ENCODE measurements at regions not wholly inside any gene's neighbourhood (a gene's known extent, or its start where the extent isn't known, plus 50 kb on each side); places are given as distances from the start of the nearest gene placed in this dataset.
A peak's percentile ranks its signal among the peaks of the same experiment; 100 is the strongest.

- no peak overlapping the region for H3K4me3 ChIP-seq (replicated peaks in 1 of 2; ENCODE audit: low read depth in 2 of 2, low read length in 2 of 2)
- TF ChIP-seq, protein P1, sequence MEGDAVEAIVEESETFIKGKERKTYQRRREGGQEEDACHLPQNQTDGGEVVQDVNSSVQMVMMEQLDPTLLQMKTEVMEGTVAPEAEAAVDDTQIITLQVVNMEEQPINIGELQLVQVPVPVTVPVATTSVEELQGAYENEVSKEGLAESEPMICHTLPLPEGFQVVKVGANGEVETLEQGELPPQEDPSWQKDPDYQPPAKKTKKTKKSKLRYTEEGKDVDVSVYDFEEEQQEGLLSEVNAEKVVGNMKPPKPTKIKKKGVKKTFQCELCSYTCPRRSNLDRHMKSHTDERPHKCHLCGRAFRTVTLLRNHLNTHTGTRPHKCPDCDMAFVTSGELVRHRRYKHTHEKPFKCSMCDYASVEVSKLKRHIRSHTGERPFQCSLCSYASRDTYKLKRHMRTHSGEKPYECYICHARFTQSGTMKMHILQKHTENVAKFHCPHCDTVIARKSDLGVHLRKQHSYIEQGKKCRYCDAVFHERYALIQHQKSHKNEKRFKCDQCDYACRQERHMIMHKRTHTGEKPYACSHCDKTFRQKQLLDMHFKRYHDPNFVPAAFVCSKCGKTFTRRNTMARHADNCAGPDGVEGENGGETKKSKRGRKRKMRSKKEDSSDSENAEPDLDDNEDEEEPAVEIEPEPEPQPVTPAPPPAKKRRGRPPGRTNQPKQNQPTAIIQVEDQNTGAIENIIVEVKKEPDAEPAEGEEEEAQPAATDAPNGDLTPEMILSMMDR (IDR thresholded peaks at IDR 0.05; ENCODE audit: low read depth, low read length) = no peak
- peak; percentile 59 to 72 for DNase-seq (ENCODE audit: low read depth in 2 of 2)
Measured at GRCh38 chr11:122235615-122236014, 119.6 kb upstream of the BLID start.

DNA sequence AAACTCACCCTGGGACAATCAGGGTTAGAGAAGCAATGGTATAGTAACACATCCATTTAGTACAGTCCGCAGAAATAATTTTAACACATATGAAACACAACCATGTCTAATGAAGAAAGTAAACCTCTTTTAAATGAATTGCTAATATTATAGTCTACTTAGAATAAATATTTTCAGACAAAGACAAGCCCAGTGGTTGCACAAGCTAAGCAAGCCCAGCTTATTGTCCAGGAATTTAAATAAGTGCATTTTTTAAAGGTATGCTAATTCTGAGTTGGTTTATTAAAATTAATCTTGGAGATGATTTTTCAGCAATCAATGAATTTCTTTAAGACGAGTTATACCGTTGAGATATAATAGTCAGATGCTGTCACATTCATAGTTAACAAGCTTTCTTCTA is 118.8 kb upstream of the BLID start:
- TF ChIP-seq, protein P1 (IDR thresholded peaks at IDR 0.05; ENCODE audit: low read depth, low read length) = no peak
- H3K4me3 ChIP-seq (replicated peaks in 1 of 2; ENCODE audit: low read depth in 2 of 2, low read length in 2 of 2) = no peak overlapping the region

GRCh38 chr11:122234257-122234656 is 118.2 kb upstream of the BLID start:
- DNase-seq (ENCODE audit: low read depth in 2 of 2) = no peak
- H3K4me3 ChIP-seq (replicated peaks in 1 of 2; ENCODE audit: low read depth in 2 of 2, low read length in 2 of 2) = no peak overlapping the region
- TF ChIP-seq, protein P1 (IDR thresholded peaks at IDR 0.05; ENCODE audit: low read depth, low read length) = no peak

More for the DNA sequence above, 118.8 kb upstream of the BLID start:
- DNase-seq (ENCODE audit: low read depth in 2 of 2) = no peak

DNA sequence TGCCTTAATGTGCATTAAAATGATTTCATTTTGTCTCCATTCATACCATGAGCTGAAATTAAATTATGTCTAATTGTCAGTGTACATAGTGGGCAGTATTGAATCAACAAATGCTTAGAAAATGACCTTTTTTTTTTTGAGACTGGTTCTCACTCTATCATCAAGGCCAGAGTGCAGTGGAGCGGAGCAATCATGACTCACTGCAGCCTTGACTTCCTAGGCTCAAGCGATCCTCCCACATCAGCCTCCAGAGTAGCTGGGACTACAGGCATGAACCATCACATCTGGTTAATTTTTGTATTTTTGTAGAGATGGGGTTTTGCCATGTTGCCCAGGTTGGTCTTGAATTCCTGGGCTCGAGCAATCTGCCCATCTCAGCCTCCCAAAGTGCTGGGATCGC is 117.0 kb upstream of the BLID start:
- TF ChIP-seq, protein P1 (IDR thresholded peaks at IDR 0.05; ENCODE audit: low read depth, low read length) = no peak
- no peak overlapping the region for H3K4me3 ChIP-seq (replicated peaks in 1 of 2; ENCODE audit: low read depth in 2 of 2, low read length in 2 of 2)
- DNase-seq (ENCODE audit: low read depth in 2 of 2) = no peak

GRCh38 chr11:122230385-122230755 is 114.4 kb upstream of the BLID start:
- TF ChIP-seq, protein P1 (IDR thresholded peaks at IDR 0.05; ENCODE audit: low read depth, low read length) = no peak
- no peak for DNase-seq (ENCODE audit: low read depth in 2 of 2)
- H3K4me3 ChIP-seq (replicated peaks in 1 of 2; ENCODE audit: low read depth in 2 of 2, low read length in 2 of 2) = no peak overlapping the region

- TF ChIP-seq, protein P1 (IDR thresholded peaks at IDR 0.05; ENCODE audit: low read depth, low read length) = no peak
- H3K4me3 ChIP-seq (replicated peaks in 1 of 2; ENCODE audit: low read depth in 2 of 2, low read length in 2 of 2) = no peak overlapping the region
- peak in 1 of 2 donors; percentile 15 for DNase-seq (ENCODE audit: low read depth in 2 of 2)
Measured at GRCh38 chr11:122229481-122230384, 113.7 kb upstream of the BLID start.

Measured in cardiac fibroblast (primary cell).